HuH-7 (cell line): ENCODE measurements at regions not wholly inside any gene's neighbourhood (a gene's known extent, or its start where the extent isn't known, plus 50 kb on each side); places are given as distances from the start of the nearest gene placed in this dataset.
"Not testable (repeated sequence)": the region's sequence is repeated elsewhere in the genome, so short reads cannot be mapped to it uniquely, and the experiment has no call there.

ENCODE experiments used
- DNase-seq: peaks from one replicate; pipeline ENCODE4 v3.0.0; 2011; ENCODE audit warnings: low spot score

- DNase-seq: no peak
Observed at GRCh38 chr16:13629704-13630103, 290.2 kb upstream of the ERCC4 start.

GRCh38 chr16:13630374-13630773, 289.6 kb upstream of the ERCC4 start:
- no peak for DNase-seq

- DNase-seq: no peak
Observed at GRCh38 chr16:13631213-13631767, 288.7 kb upstream of the ERCC4 start.

GRCh38 chr16:13631916-13632315, 288.0 kb upstream of the ERCC4 start:
- no peak for DNase-seq

GRCh38 chr16:13632504-13632903, 287.4 kb upstream of the ERCC4 start:
- DNase-seq: not testable (repeated sequence)

- no peak for DNase-seq
Observed at GRCh38 chr16:13633391-13633861, 286.5 kb upstream of the ERCC4 start.

GRCh38 chr16:13634253-13634652, 285.7 kb upstream of the ERCC4 start:
- DNase-seq: no peak

GRCh38 chr16:13634959-13635358, 285.0 kb upstream of the ERCC4 start:
- DNase-seq: no peak

GRCh38 chr16:13638218-13638617, 281.7 kb upstream of the ERCC4 start:
- DNase-seq: no peak

- DNase-seq: no peak
Observed at GRCh38 chr16:13643412-13643811, 276.5 kb upstream of the ERCC4 start.

GRCh38 chr16:13645601-13646245, 274.2 kb upstream of the ERCC4 start:
- DNase-seq: no peak

GRCh38 chr16:13660807-13661206, 259.1 kb upstream of the ERCC4 start:
- no peak for DNase-seq

- no peak for DNase-seq
Observed at GRCh38 chr16:13665876-13666275, 254.1 kb upstream of the ERCC4 start.

- no peak for DNase-seq
Observed at GRCh38 chr16:13672196-13672595, 247.8 kb upstream of the ERCC4 start.

- no peak for DNase-seq
Observed at GRCh38 chr16:13680021-13680889, 239.7 kb upstream of the ERCC4 start.

GRCh38 chr16:13684819-13685563, 235.0 kb upstream of the ERCC4 start:
- DNase-seq: no peak

- DNase-seq: no peak
Observed at GRCh38 chr16:13696017-13696416, 223.9 kb upstream of the ERCC4 start.

- no peak for DNase-seq
Observed at GRCh38 chr16:13697013-13697412, 222.9 kb upstream of the ERCC4 start.

GRCh38 chr16:13697568-13697967, 222.4 kb upstream of the ERCC4 start:
- DNase-seq: no peak

GRCh38 chr16:13702614-13703013, 217.3 kb upstream of the ERCC4 start:
- DNase-seq: no peak

- no peak for DNase-seq
Observed at GRCh38 chr16:13708347-13709120, 211.4 kb upstream of the ERCC4 start.

- DNase-seq: no peak
Observed at GRCh38 chr16:13718748-13719147, 201.2 kb upstream of the ERCC4 start.
